Thyroid gland (tissue), 4 donors: ENCODE measurements at regions not wholly inside any gene's neighbourhood (a gene's known extent, or its start where the extent isn't known, plus 50 kb on each side); places are given as distances from the start of the nearest gene placed in this dataset.

Experiments used
- CTCF ChIP-seq, 6 experiments: fragments of 200-600 bp in 3 of 6; fragments of 450-650 bp in 3 of 6; sonication (generic) in 3 of 6; IDR thresholded peaks; one replicate each; pipeline ENCODE4 v1.5.1; 2016 to 2019; ENCODE audit warnings: antibody characterized with exemption in 6 of 6, mild to moderate bottlenecking in 2 of 6, inconsistent platforms in 1 of 6, moderate library complexity in 1 of 6
- POLR2A ChIP-seq, 2 donors: fragments of 450-650 bp; IDR thresholded peaks; one replicate each; pipeline ENCODE4 v1.6.1; 2017; ENCODE audit warnings: antibody characterized with exemption in 2 of 2, mild to moderate bottlenecking in 2 of 2, moderate library complexity in 1 of 2

- TF ChIP-seq CTCF (IDR thresholded peaks at IDR 0.05), result no peak
- no peak for TF ChIP-seq POLR2A (IDR thresholded peaks at IDR 0.05)
Observed at GRCh38 chr22:48595511-48595905, 1232.2 kb downstream of the BRD1 start.
